ENCODE measurements at regions not wholly inside any gene's neighbourhood (a gene's known extent, or its start where the extent isn't known, plus 50 kb on each side); places are given as distances from the start of the nearest gene placed in this dataset.

DNA sequence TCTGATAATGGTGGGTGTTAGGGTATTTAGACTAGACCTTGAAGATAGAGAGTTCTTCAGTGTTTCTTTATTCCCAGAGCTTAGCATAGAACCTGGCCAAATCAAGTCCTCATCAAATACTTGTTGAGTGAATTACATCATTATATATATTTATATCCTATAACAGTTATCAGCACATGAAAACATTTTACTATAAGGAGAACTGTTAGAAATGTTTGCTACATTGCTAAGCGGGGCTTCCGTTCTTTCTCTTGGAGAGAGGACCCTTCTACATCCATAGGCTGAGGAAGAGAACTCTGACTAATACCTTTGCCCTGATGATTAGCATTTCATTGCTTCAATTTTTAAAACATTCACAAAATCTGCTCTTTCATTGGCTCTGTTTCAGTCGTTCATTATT, 66.5 kb upstream of the NBL1 start:
- DNase-seq (ENCODE audit: low read depth in 1 of 2, low spot score in 1 of 2) = no peak
- TF ChIP-seq, protein P1, sequence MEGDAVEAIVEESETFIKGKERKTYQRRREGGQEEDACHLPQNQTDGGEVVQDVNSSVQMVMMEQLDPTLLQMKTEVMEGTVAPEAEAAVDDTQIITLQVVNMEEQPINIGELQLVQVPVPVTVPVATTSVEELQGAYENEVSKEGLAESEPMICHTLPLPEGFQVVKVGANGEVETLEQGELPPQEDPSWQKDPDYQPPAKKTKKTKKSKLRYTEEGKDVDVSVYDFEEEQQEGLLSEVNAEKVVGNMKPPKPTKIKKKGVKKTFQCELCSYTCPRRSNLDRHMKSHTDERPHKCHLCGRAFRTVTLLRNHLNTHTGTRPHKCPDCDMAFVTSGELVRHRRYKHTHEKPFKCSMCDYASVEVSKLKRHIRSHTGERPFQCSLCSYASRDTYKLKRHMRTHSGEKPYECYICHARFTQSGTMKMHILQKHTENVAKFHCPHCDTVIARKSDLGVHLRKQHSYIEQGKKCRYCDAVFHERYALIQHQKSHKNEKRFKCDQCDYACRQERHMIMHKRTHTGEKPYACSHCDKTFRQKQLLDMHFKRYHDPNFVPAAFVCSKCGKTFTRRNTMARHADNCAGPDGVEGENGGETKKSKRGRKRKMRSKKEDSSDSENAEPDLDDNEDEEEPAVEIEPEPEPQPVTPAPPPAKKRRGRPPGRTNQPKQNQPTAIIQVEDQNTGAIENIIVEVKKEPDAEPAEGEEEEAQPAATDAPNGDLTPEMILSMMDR (IDR thresholded peaks at IDR 0.05; ENCODE audit: insufficient read depth, low read length) = no peak
- TF ChIP-seq GABPA (IDR thresholded peaks at IDR 0.05; ENCODE audit: low read depth) = no peak
- TF ChIP-seq SPI1 (IDR thresholded peaks at IDR 0.05; ENCODE audit: borderline replicate concordance, low read depth) = no peak
- TF ChIP-seq, protein P2, sequence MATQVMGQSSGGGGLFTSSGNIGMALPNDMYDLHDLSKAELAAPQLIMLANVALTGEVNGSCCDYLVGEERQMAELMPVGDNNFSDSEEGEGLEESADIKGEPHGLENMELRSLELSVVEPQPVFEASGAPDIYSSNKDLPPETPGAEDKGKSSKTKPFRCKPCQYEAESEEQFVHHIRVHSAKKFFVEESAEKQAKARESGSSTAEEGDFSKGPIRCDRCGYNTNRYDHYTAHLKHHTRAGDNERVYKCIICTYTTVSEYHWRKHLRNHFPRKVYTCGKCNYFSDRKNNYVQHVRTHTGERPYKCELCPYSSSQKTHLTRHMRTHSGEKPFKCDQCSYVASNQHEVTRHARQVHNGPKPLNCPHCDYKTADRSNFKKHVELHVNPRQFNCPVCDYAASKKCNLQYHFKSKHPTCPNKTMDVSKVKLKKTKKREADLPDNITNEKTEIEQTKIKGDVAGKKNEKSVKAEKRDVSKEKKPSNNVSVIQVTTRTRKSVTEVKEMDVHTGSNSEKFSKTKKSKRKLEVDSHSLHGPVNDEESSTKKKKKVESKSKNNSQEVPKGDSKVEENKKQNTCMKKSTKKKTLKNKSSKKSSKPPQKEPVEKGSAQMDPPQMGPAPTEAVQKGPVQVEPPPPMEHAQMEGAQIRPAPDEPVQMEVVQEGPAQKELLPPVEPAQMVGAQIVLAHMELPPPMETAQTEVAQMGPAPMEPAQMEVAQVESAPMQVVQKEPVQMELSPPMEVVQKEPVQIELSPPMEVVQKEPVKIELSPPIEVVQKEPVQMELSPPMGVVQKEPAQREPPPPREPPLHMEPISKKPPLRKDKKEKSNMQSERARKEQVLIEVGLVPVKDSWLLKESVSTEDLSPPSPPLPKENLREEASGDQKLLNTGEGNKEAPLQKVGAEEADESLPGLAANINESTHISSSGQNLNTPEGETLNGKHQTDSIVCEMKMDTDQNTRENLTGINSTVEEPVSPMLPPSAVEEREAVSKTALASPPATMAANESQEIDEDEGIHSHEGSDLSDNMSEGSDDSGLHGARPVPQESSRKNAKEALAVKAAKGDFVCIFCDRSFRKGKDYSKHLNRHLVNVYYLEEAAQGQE (IDR thresholded peaks at IDR 0.05; ENCODE audit: insufficient replicate concordance, low read depth) = no peak
- Histone ChIP-seq H3K27me3 (ENCODE audit: insufficient read depth, poor library complexity, severe bottlenecking) (no peaks in the 10 kb centered on the region), H3K27ac (replicated peaks) (no peak overlapping the region), H3K4me3 (replicated peaks; ENCODE audit: insufficient read depth, low read length) (no peak overlapping the region)

DNA sequence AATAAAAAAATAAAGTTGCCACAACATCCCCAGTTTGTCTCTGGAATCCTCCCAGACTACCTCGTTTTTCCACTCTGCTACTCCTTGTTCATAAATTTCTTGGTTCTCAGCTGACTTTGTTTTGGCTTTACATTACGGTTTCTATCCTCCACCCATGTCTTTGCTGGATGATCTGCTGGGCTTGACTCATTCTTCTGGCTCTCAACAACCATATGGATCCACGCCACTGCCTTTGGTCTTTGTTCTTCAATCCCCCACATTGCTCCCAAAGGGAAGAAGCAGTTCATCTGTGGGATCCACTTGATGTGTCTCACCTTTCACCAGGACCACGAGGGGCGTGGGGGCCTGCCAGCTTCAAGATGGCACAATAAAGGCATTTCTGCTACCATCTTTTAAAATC, 67.1 kb upstream of the NBL1 start:
- Histone ChIP-seq H3K27me3 (ENCODE audit: insufficient read depth, poor library complexity, severe bottlenecking) (no peaks in the 10 kb centered on the region), H3K27ac (replicated peaks) (no peak overlapping the region), H3K4me3 (replicated peaks; ENCODE audit: insufficient read depth, low read length) (no peak overlapping the region)
- DNase-seq (ENCODE audit: low read depth in 1 of 2, low spot score in 1 of 2) = no peak
- TF ChIP-seq SPI1 (IDR thresholded peaks at IDR 0.05; ENCODE audit: borderline replicate concordance, low read depth) = no peak

DNA sequence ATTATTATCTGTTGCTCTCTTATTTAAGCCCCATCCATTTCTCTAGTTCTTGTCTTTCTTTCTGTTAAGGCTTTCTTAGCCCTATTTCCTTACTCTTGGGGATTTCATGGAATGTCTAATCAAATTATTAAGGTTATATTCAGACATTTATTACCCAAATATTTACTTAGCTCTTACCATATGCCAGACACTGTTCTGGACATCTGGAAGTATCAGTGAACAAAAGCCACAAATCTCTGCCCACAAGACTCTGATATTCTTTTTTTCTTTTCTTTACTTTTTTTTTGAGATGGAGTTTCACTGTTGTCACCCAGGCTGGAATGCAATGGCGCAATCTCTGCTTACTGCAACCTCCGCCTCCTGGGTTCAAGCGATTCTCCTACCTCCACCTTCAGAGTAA, 74.3 kb upstream of the NBL1 start:
- Histone ChIP-seq H3K27ac (replicated peaks) (no peak overlapping the region), H3K4me3 (replicated peaks; ENCODE audit: insufficient read depth, low read length) (no peak overlapping the region), H3K27me3 (ENCODE audit: insufficient read depth, poor library complexity, severe bottlenecking) (no peaks in the 10 kb centered on the region)
- DNase-seq (ENCODE audit: low read depth in 1 of 2, low spot score in 1 of 2) = no peak
- TF ChIP-seq, protein P1 (IDR thresholded peaks at IDR 0.05; ENCODE audit: insufficient read depth, low read length) = no peak
- no peak for TF ChIP-seq POLR2AphosphoS5 (IDR thresholded peaks at IDR 0.05; ENCODE audit: low read depth)
- TF ChIP-seq, protein P2 (IDR thresholded peaks at IDR 0.05; ENCODE audit: insufficient replicate concordance, low read depth) = no peak
- no peak for TF ChIP-seq SPI1 (IDR thresholded peaks at IDR 0.05; ENCODE audit: borderline replicate concordance, low read depth)
- TF ChIP-seq GABPA (IDR thresholded peaks at IDR 0.05; ENCODE audit: low read depth) = no peak

DNA sequence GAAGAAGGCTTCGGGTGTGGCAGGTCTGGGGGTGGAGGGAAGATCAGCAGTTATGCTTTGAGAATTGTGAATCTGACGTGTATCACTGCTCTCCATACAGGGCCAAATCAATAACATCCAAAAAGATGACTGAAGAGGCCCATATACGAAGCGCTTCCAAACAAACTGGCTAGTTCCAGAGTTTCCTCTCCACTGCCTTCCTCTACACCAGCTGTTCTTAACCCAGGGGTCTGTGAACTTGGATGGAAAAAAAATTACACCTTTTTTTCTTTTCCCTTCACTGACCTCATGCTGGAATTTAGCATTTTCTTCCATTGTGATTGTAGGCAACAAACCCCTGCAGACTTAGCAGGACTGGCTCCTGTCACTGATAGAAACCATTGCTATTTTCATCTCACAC, 77.1 kb upstream of the NBL1 start:
- no peak overlapping the region for H3K4me3 ChIP-seq (replicated peaks; ENCODE audit: insufficient read depth, low read length)
- DNase-seq (ENCODE audit: low read depth in 1 of 2, low spot score in 1 of 2) = no peak
- TF ChIP-seq, protein P1 (IDR thresholded peaks at IDR 0.05; ENCODE audit: insufficient read depth, low read length) = no peak
- TF ChIP-seq, protein P2 (IDR thresholded peaks at IDR 0.05; ENCODE audit: insufficient replicate concordance, low read depth) = no peak
- TF ChIP-seq SPI1 (IDR thresholded peaks at IDR 0.05; ENCODE audit: borderline replicate concordance, low read depth) (no peak), GABPA (IDR thresholded peaks at IDR 0.05; ENCODE audit: low read depth) (no peak), POLR2AphosphoS5 (IDR thresholded peaks at IDR 0.05; ENCODE audit: low read depth) (no peak)

More for the DNA sequence above, 77.1 kb upstream of the NBL1 start:
- Histone ChIP-seq H3K27me3 (ENCODE audit: insufficient read depth, poor library complexity, severe bottlenecking) (no peaks in the 10 kb centered on the region), H3K27ac (replicated peaks) (no peak overlapping the region)
